Neural progenitor cell (in vitro differentiated cells): ENCODE measurements at regions not wholly inside any gene's neighbourhood (a gene's known extent, or its start where the extent isn't known, plus 50 kb on each side); places are given as distances from the start of the nearest gene placed in this dataset.

Experiments
- CTCF ChIP-seq: fragments of 200-600 bp; sonication (generic); IDR thresholded peaks from 2 replicates; pipeline ENCODE4 v1.5.1; 2017; ENCODE audit warnings: antibody characterized with exemption, mild to moderate bottlenecking
- EZH2 ChIP-seq: fragments of 200-600 bp; sonication (generic); IDR thresholded peaks from 2 replicates; pipeline ENCODE4 v1.6.1; 2017; ENCODE audit warnings: antibody characterized with exemption, mild to moderate bottlenecking, moderate library complexity
- EZH2phosphoT487 ChIP-seq: fragments of 200-600 bp; sonication (generic); IDR thresholded peaks from 2 replicates; pipeline ENCODE4 v1.6.1; 2017; ENCODE audit warnings: antibody characterized with exemption

GRCh38 chr7:132732321-132732865 is 156.1 kb upstream of the PLXNA4 start:
- TF ChIP-seq CTCF (no peak), EZH2phosphoT487 (no peak), EZH2 (no peak)
